ENCODE measurements at regions not wholly inside any gene's neighbourhood (a gene's known extent, or its start where the extent isn't known, plus 50 kb on each side); places are given as distances from the start of the nearest gene placed in this dataset.

DNA sequence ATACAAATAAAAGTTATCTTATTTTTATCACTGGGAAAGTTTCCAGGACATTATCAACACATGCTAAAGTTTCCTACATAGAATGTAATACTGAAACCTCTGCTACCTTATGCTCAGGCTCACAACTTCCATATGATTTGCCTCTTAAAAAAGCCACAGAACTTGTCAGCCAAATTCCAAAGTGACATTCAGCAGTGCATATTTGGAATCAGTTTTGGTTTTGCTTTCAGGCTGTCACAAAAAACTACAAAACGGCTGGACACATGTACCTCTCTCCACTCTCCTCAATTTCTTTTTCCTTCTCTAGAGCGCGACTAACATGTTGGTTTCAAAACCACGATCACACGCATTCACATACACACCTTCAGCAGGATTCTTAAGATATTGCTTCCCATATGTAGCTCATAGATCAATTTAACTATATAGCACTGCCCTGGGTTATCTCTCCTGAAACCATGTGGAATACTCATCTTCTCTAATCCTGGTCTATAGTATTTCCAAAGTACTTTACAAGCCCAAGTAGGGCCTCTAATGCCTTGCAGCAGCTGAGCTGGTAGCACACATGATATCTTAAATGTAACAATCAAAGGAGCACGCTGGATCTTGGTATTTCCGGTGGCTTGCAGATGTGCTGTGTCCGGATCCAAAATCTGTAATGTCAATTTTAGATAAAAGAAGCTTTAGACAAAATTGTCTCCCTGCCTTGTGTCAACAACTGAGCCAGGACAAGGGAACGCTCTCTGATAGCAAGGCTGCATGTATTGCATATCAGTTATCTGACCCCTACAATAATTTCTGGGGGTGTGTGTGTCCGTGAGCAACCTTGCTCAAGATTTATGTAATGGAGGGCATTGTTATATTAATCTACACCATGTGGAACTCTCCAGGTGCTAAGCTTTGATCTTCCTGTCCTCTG lies 203.2 kb downstream of the DMRT2 start:
- dilution Hi-C loops (cut with MboI; ENCODE audit: extremely low pct_ligation_motif_present, low sequenced_read_pairs) (no loop called here), intact Hi-C loops (cut with micrococcal nuclease) (no loop called here)
- no peak overlapping the region for H3K4me3 ChIP-seq (replicated peaks in 1 of 3; ENCODE audit: insufficient read depth in 1 of 3, low read depth in 1 of 3, low read length in 3 of 3)
- H3K4me1 ChIP-seq (ENCODE audit: control insufficient read depth, extremely low read depth, insufficient read depth, low read length): no peaks in the 10 kb centered on the region
- H3K27me3 ChIP-seq (ENCODE audit: control insufficient read depth in 2 of 2, insufficient read depth in 2 of 2, low read length in 2 of 2): no peaks in the 10 kb centered on the region
- CTCF ChIA-PET: no interaction called here
- no peak overlapping the region for H3K27ac ChIP-seq (ENCODE audit: insufficient read depth, low read depth, low read length)
- H3K9me1 ChIP-seq (replicated peaks; ENCODE audit: control insufficient read depth, extremely low read depth, insufficient read depth, low read length): no peaks in the 10 kb centered on the region
- DNase-seq (ENCODE audit: low read depth, low spot score) (no peak), FAIRE-seq (no peak)
- peaks cover 3% of the 10 kb centered on the region for H3K9me3 ChIP-seq (replicated peaks; ENCODE audit: control insufficient read depth, insufficient read depth, low read length)
- H3K4me2 ChIP-seq (ENCODE audit: insufficient read depth, low read length): no peak overlapping the region
- no TSS peak for BruUV-seq (replicated peaks)
- H3K79me2 ChIP-seq (ENCODE audit: control insufficient read depth, insufficient read depth, low read length): no peaks in the 10 kb centered on the region
- no peaks in the 10 kb centered on the region for H4K20me1 ChIP-seq (replicated peaks; ENCODE audit: control insufficient read depth, extremely low read depth, insufficient read depth, low read length)
- POLR2A ChIA-PET: no interaction called here
- H2AFZ ChIP-seq (ENCODE audit: low read depth, low read length): no peak overlapping the region
- no peak overlapping the region for H3K9ac ChIP-seq (replicated peaks; ENCODE audit: extremely low read depth, insufficient read depth, low read length)
- TF ChIP-seq EZH2 (IDR thresholded peaks at IDR 0.05; ENCODE audit: borderline replicate concordance, low read depth, low read length, severe bottlenecking) (no peak), FOS (IDR thresholded peaks at IDR 0.05; ENCODE audit: borderline replicate concordance, insufficient read depth, low read length) (no peak), MYC (IDR thresholded peaks at IDR 0.05; ENCODE audit: low read depth, low read length) (no peak), POLR2AphosphoS5 (IDR thresholded peaks at IDR 0.05; ENCODE audit: insufficient read depth, low read depth, low read length) (no peak), POLR2A (IDR thresholded peaks at IDR 0.05; ENCODE audit: low read depth, low read length) (no peak), JUN (IDR thresholded peaks at IDR 0.05; ENCODE audit: borderline replicate concordance, insufficient read depth, insufficient read length, low read depth) (no peak), GATA2 (IDR thresholded peaks at IDR 0.05; ENCODE audit: insufficient read depth, insufficient read length, low read depth, low read length) (no peak)
- TF ChIP-seq, protein P1, sequence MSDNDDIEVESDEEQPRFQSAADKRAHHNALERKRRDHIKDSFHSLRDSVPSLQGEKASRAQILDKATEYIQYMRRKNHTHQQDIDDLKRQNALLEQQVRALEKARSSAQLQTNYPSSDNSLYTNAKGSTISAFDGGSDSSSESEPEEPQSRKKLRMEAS (IDR thresholded peaks at IDR 0.05; ENCODE audit: insufficient read depth, insufficient read length): no peak
- TF ChIP-seq, protein P2, sequence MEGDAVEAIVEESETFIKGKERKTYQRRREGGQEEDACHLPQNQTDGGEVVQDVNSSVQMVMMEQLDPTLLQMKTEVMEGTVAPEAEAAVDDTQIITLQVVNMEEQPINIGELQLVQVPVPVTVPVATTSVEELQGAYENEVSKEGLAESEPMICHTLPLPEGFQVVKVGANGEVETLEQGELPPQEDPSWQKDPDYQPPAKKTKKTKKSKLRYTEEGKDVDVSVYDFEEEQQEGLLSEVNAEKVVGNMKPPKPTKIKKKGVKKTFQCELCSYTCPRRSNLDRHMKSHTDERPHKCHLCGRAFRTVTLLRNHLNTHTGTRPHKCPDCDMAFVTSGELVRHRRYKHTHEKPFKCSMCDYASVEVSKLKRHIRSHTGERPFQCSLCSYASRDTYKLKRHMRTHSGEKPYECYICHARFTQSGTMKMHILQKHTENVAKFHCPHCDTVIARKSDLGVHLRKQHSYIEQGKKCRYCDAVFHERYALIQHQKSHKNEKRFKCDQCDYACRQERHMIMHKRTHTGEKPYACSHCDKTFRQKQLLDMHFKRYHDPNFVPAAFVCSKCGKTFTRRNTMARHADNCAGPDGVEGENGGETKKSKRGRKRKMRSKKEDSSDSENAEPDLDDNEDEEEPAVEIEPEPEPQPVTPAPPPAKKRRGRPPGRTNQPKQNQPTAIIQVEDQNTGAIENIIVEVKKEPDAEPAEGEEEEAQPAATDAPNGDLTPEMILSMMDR (IDR thresholded peaks at IDR 0.05; ENCODE audit: extremely low read depth in 1 of 2, insufficient read depth in 1 of 2, low read depth in 1 of 2, low read length in 2 of 2): no peak
- no peaks in the 10 kb centered on the region for H3K36me3 ChIP-seq (ENCODE audit: control insufficient read depth in 2 of 2, extremely low read depth in 1 of 2, insufficient read depth in 2 of 2, low read length in 2 of 2)

All from endothelial cell of umbilical vein (primary cell).